GM23338 (cell line): ENCODE measurements at regions not wholly inside any gene's neighbourhood (a gene's known extent, or its start where the extent isn't known, plus 50 kb on each side); places are given as distances from the start of the nearest gene placed in this dataset.

Source experiments
- EZH2 ChIP-seq: fragments of 200-600 bp; sonication (generic); IDR thresholded peaks from one replicate; pipeline ENCODE4 v1.8.0; 2017; ENCODE audit warnings: antibody characterized with exemption, mild to moderate bottlenecking, low read depth; ENCODE audit not compliant: unreplicated experiment
- JUNB ChIP-seq: IDR thresholded peaks from one replicate; pipeline ENCODE4 v1.6.1; 2016; ENCODE audit warnings: antibody characterized with exemption; ENCODE audit not compliant: unreplicated experiment
- NANOG ChIP-seq: IDR thresholded peaks from 2 replicates; pipeline ENCODE4 v1.6.1; 2016; ENCODE audit warnings: antibody characterized with exemption, borderline replicate concordance
- POLR2AphosphoS5 ChIP-seq: IDR thresholded peaks from 2 replicates; pipeline ENCODE4 v1.6.1; 2016; ENCODE audit warnings: antibody characterized with exemption, low read depth
- ZNF114 ChIP-seq: fragments of 250-450 bp; sonication (Bioruptor Pico); IDR thresholded peaks from 2 replicates; pipeline ENCODE4 v1.5.0; 2020; ENCODE audit warnings: mild to moderate bottlenecking, moderate library complexity
- ZNF331 ChIP-seq: fragments of 250-450 bp; sonication (Bioruptor Pico); IDR thresholded peaks from 2 replicates; pipeline ENCODE4 v1.5.0; 2020; ENCODE audit warnings: low read depth, mild to moderate bottlenecking, moderate library complexity
- TF ChIP-seq, protein P1 (sequence below): fragments of 250-450 bp; sonication (Bioruptor Pico); IDR thresholded peaks from 2 replicates; pipeline ENCODE4 v1.5.0; 2020; ENCODE audit warnings: mild to moderate bottlenecking, moderate library complexity
- TF ChIP-seq, protein P2 (sequence below): IDR thresholded peaks from 2 replicates; pipeline ENCODE4 v1.6.1; 2016; ENCODE audit warnings: antibody characterized with exemption
- TF ChIP-seq, protein P3 (sequence below), 2 experiments: fragments of 200-600 bp in 1 of 2; sonication (generic) in 1 of 2; conservative IDR thresholded peaks; 2 replicates each; pipeline versions ENCODE4 v1.5.1 to v1.6.1; 2016 to 2017; ENCODE audit warnings: antibody characterized with exemption in 2 of 2, low read depth in 2 of 2, mild to moderate bottlenecking in 2 of 2, moderate library complexity in 1 of 2

- TF ChIP-seq, protein P1, sequence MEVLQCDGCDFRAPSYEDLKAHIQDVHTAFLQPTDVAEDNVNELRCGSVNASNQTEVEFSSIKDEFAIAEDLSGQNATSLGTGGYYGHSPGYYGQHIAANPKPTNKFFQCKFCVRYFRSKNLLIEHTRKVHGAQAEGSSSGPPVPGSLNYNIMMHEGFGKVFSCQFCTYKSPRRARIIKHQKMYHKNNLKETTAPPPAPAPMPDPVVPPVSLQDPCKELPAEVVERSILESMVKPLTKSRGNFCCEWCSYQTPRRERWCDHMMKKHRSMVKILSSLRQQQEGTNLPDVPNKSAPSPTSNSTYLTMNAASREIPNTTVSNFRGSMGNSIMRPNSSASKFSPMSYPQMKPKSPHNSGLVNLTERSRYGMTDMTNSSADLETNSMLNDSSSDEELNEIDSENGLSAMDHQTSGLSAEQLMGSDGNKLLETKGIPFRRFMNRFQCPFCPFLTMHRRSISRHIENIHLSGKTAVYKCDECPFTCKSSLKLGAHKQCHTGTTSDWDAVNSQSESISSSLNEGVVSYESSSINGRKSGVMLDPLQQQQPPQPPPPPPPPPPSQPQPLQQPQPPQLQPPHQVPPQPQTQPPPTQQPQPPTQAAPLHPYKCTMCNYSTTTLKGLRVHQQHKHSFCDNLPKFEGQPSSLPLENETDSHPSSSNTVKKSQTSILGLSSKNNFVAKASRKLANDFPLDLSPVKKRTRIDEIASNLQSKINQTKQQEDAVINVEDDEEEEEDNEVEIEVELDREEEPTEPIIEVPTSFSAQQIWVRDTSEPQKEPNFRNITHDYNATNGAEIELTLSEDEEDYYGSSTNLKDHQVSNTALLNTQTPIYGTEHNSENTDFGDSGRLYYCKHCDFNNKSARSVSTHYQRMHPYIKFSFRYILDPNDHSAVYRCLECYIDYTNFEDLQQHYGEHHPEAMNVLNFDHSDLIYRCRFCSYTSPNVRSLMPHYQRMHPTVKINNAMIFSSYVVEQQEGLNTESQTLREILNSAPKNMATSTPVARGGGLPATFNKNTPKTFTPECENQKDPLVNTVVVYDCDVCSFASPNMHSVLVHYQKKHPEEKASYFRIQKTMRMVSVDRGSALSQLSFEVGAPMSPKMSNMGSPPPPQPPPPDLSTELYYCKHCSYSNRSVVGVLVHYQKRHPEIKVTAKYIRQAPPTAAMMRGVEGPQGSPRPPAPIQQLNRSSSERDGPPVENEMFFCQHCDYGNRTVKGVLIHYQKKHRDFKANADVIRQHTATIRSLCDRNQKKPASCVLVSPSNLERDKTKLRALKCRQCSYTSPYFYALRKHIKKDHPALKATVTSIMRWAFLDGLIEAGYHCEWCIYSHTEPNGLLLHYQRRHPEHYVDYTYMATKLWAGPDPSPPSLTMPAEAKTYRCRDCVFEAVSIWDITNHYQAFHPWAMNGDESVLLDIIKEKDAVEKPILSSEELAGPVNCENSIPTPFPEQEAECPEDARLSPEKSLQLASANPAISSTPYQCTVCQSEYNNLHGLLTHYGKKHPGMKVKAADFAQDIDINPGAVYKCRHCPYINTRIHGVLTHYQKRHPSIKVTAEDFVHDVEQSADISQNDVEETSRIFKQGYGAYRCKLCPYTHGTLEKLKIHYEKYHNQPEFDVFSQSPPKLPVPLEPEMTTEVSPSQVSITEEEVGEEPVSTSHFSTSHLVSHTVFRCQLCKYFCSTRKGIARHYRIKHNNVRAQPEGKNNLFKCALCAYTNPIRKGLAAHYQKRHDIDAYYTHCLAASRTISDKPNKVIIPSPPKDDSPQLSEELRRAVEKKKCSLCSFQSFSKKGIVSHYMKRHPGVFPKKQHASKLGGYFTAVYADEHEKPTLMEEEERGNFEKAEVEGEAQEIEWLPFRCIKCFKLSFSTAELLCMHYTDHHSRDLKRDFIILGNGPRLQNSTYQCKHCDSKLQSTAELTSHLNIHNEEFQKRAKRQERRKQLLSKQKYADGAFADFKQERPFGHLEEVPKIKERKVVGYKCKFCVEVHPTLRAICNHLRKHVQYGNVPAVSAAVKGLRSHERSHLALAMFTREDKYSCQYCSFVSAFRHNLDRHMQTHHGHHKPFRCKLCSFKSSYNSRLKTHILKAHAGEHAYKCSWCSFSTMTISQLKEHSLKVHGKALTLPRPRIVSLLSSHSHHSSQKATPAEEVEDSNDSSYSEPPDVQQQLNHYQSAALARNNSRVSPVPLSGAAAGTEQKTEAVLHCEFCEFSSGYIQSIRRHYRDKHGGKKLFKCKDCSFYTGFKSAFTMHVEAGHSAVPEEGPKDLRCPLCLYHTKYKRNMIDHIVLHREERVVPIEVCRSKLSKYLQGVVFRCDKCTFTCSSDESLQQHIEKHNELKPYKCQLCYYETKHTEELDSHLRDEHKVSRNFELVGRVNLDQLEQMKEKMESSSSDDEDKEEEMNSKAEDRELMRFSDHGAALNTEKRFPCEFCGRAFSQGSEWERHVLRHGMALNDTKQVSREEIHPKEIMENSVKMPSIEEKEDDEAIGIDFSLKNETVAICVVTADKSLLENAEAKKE (CRISPR knock-in tag), result no peak
- TF ChIP-seq, protein P2, sequence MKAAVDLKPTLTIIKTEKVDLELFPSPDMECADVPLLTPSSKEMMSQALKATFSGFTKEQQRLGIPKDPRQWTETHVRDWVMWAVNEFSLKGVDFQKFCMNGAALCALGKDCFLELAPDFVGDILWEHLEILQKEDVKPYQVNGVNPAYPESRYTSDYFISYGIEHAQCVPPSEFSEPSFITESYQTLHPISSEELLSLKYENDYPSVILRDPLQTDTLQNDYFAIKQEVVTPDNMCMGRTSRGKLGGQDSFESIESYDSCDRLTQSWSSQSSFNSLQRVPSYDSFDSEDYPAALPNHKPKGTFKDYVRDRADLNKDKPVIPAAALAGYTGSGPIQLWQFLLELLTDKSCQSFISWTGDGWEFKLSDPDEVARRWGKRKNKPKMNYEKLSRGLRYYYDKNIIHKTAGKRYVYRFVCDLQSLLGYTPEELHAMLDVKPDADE, result no peak
- TF ChIP-seq NANOG (no peak), JUNB (no peak), ZNF114 (CRISPR knock-in tag) (no peak), ZNF331 (CRISPR knock-in tag) (no peak), POLR2AphosphoS5 (no peak), EZH2 (no peak)
- TF ChIP-seq, protein P3, sequence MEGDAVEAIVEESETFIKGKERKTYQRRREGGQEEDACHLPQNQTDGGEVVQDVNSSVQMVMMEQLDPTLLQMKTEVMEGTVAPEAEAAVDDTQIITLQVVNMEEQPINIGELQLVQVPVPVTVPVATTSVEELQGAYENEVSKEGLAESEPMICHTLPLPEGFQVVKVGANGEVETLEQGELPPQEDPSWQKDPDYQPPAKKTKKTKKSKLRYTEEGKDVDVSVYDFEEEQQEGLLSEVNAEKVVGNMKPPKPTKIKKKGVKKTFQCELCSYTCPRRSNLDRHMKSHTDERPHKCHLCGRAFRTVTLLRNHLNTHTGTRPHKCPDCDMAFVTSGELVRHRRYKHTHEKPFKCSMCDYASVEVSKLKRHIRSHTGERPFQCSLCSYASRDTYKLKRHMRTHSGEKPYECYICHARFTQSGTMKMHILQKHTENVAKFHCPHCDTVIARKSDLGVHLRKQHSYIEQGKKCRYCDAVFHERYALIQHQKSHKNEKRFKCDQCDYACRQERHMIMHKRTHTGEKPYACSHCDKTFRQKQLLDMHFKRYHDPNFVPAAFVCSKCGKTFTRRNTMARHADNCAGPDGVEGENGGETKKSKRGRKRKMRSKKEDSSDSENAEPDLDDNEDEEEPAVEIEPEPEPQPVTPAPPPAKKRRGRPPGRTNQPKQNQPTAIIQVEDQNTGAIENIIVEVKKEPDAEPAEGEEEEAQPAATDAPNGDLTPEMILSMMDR (conservative IDR thresholded peaks at IDR 0.05; ENCODE audit: low read depth in 2 of 2), result no peak
These were observed 157.8 kb upstream of the ATP10B start (continued) for GRCh38 chr5:161009817-161010216.
